Retina (tissue), 1 donor: ENCODE measurements at regions not wholly inside any gene's neighbourhood (a gene's known extent, or its start where the extent isn't known, plus 50 kb on each side); places are given as distances from the start of the nearest gene placed in this dataset.
"Not testable (repeated sequence)": the region's sequence is repeated elsewhere in the genome, so short reads cannot be mapped to it uniquely, and the experiment has no call there.

ENCODE experiments used
- DNase-seq: peaks from one replicate; pipeline ENCODE4 v3.0.0-alpha.2; 2016

DNA sequence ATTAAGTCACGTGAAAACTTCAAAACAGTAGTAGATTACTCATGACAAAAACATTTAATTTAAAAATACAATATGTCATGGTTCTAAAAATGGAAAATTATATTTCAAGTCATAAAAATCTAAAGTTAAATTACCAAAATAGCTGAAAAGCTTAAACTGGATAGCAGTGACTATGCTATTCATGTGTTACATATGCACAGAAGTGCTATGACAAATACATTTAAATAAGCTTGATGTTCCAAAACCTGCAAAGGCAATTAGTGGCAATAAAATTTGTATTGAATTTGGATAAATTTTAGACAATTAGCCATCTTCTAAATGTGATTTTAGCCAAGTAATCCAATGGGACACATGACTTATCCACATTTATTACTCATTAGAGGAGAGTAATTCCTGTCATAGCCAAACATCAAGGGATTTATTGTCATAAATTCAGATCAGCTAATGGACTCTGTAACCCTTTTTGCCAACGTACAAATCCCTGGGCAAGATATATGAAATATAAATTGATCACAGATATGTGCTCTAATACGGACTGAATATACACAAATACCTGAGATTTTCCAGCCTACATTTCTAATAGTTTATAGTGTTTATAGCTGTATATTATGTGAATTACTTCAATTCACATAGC lies 419.4 kb downstream of the ISL1 start:
- DNase-seq: no peak

DNA sequence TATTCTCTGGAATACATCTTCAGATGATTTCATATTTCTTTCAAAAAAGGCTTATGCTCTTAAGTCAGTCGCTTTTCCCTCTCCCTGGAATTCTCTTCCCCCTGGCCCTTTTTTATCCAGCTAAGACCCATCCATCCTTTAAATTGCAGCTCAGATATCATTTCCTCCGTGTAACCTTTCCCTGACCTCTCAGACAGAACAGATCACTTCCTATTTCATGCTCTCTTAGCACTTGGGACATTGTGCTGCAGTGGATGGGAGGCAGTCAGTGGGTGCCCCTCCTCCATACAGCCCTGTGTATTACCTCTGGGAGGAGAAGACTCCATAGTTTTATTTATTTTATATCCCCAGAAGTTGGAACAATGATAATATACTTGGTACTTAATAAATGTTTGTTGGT lies 423.4 kb downstream of the ISL1 start:
- no peak for DNase-seq

DNA sequence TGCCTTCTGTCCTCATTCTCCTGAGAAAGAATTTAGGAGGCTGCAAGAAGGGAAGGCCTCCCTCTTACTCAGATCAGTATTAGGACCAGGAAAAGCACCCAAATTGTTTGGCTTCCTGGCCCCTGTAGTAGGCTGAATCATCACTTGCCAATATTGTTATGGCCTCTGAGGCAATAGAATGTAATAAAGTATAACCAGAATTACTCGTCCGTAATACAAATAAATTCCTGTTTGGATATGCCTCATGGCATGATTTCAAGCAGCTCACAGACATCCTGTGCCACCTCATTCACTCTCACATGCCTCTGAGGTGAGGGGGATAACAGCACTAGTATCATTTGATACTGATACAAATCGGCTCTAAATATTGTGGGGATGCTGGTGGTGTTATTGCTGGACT lies 427.3 kb downstream of the ISL1 start:
- DNase-seq: no peak

DNA sequence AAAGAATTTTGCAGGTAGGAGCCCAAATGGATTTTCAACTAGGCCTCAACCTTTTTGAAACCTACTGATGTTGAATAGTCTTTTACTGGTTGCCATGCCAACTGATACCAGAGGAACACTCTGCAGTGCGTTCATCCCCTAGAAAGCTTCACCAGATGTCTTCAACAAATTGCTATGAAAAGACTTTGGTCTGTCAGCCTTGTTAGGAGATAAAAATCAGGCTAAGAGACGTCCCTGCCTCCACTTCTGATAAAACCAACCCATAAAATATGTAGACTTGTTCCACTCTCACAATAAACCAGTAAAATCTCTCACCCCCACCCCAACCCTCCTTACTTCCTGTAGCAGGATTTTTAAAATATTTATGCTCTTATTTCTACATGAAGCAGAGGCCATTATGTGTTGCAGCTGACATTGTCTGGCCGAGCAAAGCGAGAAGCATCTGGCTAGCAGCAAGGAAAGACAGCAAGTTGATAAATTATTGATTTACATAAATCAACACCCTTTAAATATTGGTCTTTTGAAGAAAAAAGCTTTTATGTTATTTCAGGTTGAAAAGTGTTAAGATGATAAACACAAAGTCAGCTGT lies 428.7 kb downstream of the ISL1 start:
- peak; percentile 65 for DNase-seq

DNA sequence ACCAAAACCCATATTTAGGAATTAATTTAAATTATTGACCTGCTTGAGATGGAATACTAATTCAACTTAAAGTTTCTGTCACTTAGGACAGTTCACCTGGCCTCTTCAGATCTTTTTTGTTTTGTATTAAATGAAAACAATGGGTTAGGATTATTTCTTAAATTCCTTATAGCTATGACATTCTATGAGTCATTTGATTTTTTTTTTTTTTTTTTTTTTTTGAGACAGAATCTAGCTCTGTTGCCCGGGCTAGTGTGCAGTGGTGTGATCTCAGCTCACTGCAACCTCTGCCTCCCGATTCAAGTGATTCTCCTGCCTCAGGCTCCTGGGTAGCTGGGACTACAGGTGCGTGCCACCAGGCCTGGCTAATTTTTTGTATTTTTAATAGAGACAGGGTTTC lies 431.6 kb downstream of the ISL1 start:
- not testable (repeated sequence) for DNase-seq

DNA sequence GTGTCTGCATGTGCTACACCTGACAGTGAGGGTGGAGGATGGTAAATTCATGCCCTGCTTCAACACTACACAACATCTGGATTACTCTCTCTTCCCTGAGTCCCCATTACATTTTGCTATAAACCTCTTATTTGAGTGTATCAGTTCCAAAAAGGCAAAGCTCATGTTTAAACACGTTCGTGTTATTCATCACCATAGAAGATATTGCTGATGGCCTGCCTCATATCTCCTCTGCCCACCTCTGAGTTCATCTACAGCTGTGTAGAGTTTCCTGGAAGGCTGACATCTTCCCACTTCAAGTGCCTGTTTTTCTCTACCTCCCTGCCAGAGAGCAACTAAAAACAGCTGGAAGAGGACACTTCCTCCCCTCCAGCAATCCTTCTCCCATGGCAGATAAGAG lies 433.2 kb downstream of the ISL1 start:
- no peak for DNase-seq

DNA sequence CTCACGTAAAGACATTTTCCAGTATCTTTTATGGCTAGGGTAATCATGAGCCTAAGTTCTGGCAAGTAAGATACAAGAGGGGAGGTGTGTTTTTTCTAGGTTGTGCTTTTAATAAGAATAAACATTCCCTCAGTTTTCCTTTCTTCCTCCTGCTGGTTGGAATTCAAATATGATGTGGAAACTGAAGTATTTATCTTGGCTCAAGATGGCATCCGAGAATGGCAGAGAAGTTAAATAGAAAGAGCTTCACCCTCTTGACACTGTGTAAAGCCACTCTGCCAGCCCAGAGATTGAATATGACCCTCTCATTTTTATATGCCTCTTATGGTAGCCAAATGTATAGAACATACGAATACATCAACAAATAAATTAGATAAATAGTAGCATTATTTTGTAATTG lies 438.4 kb downstream of the ISL1 start:
- DNase-seq: no peak

DNA sequence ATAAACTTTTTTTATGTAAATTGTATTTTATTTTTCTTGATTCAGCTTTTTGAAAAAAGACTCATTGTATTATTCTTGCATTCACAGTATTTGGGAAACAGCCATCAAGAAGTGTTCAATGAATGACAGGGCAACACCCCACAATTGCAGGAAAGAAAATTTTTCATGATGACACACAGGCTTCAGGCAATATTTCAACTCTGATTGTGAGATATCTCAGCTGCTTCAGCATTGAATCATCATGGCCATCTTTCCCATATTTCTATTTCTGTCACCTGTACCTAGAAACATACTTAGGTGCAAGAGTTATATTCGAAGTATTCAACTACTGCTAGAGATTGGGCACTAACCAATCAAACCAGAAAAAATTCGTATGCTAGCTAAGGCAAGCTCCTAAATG lies 446.0 kb downstream of the ISL1 start:
- DNase-seq: no peak

DNA sequence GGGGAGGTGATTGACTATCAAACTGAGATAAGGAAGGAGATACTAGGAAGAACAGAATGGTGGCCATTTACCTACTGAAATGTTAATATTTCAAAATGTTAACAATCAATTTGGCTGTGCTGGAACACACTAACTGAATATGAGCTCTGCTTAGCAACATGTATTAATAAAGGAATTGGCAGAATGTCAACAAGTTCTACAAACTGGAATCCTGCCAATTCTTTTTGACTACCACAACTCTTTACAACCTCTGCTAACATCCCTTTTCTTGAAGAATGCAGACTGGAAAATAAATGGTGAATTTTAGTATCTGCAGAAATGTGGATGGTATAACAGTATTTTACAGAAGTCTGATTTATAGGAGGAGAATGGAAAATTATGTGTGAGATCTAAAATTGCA lies 446.4 kb downstream of the ISL1 start:
- no peak for DNase-seq

DNA sequence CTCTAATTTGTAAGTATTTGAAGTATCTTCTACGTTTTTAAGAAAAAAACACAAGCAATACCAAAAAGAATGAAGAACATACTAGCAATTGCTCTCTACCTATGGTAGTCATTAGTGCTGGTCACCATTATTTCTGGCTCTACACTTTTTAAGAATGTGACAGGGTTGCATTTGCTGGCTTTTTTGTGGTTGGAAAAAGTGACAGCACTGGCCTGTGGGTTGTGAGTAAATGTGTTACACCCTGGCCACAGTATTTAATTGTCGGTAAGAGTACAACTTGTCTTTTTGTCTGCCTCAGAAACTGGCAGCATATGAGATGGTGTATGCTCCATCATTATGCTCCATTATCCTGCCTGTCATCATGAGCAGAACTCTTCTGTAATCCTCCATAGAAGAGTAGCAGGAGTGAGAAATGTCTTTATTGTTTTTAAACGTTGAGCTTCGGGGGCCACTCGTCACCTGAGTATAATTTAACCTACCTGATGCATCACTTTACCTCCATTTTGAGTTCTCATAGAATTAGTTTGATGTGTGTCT lies 449.8 kb downstream of the ISL1 start:
- no peak for DNase-seq

DNA sequence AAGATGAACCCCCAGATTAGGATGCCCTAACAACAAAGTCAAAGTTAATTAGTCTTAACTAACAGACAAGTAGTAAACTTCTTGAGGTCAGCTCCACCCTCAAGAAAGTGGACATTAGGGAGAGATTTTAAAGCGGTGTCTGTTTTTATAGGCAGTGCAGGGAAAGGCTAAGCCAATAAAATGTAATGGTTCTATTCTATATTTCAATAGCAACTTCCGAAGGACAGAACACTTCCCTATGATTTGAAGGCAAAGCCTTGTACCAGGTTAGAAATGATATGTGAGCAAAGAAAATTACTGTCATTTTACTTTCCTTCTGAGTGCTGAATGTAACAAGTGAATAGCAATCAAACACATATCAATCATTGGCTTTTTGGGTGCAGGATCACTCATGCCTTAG lies 455.2 kb downstream of the ISL1 start:
- DNase-seq: no peak

DNA sequence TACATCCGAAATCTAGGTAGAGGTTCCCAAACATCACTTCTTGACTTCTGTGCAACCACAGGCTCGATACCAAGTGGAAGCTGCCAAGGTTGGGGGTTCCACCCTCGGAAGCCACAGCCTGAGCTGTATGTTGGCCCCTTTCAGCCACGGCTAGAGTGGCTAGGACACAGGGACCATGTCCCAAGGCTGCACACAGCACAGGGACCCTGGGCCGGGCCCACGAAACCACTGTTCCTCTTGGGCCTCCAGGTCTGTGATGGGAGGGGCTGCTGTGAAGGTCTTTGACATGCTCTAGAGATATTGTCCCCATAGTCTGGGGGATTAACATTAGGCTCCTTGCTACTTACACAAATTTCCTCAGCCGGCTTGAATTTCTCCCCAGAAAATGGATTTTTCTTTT lies 460.6 kb downstream of the ISL1 start:
- no peak for DNase-seq

DNA sequence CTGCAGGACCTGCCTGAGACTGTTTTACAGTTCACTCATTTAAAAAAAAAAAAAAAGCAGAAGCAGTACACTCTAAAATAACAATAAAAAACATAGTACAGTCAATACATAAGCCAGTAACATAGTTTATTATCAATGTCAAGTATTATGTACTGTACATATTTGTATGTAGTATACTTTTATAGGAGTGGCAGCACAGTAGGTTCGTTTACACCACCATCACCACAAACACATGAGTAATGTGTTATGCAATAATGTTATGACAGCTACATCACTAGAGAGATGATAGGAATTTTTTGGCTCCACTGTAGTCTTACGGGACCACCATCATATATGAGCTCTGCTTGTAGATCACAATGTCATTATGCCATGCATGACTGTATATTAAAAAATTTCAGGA lies 462.8 kb downstream of the ISL1 start:
- DNase-seq: no peak

DNA sequence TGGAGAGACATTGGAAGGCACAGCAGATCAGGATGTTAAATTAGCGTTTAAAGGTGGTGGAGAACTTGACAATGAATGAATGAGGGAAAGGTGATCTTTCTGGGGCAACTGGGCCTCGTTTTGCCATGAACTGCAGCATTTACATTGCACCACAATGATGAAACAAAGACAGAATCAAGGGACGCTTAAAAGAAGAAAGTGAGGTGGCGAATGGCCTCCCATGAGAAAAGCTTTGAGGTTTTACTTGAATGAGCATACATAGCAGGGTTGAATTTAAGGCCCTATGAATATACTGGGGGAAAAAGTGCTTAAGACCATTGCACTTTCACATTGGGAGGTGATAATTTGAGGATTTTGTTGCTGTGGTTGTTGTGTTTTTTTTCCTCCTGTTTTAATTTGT lies 476.4 kb downstream of the ISL1 start:
- no peak for DNase-seq

DNA sequence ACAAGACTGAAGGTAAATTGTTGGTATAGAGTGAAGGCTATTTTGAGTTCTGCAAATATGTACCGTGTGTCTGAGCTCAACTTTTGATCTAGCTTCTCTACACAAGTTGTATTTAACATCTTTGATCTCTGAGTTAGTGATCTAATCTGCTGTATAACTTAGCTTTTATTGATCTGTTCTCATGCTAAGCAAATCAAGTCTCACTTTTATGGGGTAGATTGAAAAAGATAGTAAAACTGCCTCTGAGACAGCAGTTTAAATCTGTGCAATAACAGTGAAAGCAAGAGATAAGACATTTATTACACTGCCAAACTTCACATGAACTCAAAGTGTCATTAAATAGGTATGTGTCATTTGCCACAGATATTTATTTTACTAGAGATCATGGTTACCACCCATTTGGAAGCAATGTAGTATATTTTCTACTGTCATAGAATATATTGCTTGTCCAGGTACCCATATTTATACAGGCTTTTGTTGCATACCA lies 477.3 kb downstream of the ISL1 start:
- DNase-seq: no peak

DNA sequence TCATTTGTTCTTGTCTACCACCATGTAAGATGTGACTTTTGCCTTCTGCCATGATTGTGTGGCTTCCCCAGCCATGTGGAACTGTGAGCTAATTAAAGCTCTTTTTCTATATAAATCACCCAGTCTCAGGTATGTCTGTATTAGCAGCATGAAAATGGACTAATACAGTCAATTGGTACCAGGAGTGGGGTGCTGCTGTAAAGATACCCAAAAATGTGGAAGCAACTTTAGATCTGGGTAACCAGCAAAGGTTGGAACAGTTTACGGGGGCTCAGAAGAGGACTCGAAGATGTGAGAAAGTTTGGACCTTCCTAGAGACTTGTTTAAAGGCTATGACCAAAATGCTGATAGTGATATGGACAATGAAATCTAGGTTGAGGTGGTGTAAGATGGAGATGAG lies 488.9 kb downstream of the ISL1 start:
- no peak for DNase-seq

DNA sequence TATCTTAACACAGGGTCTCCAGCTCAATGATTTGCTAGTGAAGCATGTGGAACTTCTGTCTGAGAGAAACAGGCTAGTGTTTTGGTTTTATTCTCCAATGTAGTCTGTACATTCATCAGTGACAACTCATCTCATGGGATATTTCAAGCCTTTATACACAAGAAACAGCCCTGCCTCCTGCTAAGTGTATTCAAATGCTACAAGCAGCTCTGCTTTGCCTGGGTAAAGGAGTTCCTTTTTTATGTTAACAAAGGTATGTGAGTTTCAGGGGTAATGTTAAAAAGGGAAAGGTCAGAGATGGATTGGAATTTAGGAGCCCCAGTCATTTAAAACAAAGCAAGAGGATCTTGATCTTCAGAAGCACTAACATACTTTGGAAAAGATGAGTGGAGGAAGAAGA lies 498.7 kb downstream of the ISL1 start:
- DNase-seq: no peak

DNA sequence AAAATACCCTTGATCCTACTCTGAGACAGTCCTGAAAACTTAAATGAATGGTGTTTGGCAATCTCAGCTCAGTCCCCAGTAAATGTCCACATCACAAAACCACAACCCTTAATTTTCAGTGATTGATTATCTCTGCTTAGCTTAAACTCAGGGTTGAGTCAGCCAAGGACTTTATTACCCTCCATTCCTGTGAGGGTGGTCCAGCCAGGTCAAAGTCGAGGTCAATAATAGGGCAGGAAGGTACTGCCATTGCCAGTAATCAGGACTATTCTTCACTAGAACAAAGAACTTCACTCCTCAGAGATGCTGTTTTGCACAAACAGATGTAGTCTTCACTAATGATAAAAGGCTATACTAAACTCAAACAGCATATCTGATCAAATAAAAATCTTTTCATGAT lies 499.4 kb downstream of the ISL1 start:
- no peak for DNase-seq

DNA sequence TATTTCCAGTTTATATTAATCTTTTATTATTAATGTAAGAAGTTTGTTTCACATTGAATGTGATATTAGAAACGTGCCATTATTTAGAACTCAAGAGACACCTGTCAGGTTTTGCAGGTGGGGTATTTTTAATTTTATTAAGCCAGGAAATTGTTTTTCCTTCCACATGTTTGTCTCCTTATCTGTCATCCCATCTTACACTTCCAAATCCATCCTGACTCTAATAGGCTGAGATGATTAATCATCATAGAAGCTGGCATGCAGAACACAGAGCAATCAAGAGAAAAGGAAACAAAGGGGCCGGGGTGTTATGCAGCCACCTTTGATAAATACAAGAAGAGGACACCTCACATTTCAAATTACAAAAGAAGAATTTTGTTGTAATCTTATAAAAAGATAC lies 506.5 kb downstream of the ISL1 start:
- DNase-seq: no peak

DNA sequence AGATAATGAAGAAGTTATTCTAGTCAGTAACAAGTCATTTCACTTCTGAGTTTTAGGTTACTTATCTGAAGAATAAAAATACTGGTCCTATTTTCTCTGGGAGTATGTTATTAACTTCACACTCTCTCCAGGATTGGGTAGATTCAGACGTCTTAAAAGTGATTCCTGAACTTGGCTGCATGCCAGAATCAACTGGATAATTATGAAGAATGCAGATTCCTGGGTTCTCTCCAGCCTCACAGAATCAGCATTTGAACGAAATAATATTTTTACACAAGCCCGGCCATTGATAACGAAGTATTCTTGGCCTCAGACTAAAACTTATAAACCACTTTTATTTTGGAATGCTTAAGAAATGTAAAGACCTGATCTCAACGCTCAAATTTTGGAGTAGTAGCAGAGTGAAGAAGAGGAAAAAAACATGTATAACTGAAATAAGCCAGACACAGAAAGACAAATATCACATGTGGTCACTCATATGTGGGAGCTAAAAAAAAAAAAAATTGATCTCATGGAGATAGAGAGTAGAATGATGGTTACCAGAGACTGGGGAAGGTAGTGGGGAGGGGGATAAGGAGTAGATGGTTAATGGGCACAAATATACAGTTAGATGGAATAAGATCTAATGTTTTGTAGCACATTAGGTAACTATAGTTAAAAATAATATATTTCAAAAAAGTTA lies 507.3 kb downstream of the ISL1 start:
- DNase-seq: no peak

DNA sequence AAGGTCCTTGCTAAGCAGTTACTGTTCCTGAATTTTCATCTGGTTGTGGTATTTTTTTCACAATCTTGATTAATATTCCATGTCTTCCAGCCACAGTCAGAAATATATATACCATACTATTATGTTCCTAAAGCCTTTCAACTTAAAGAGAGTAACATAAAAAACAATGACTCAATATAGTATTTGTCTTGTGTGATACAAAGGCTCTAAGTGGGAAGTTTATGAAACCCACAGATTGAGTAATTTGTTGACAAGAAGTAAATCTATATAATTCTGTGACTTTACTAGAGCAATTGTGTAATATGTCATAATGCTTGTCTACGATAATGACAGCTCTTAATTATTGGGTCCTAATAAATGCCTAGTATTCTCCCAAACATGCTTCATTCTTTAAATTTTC lies 509.4 kb downstream of the ISL1 start:
- DNase-seq: no peak

DNA sequence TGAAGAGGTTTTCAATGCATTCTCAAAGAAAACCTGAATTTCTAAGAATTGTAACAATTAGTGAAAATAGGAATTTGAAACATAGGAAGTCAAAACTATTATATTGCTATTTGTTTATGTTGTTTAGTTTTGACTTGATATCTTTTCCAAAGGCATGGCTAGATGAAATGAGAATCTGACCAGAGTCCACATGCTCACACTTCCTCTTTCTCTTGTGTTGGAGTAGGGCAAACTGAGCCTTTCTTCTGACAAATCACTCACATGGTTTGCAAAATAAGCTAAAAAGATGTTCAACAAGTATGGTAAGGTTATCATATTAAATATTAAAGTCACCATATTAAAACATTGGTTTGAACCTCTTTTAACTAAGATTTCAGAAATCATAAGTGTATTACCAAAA lies 512.6 kb downstream of the ISL1 start:
- no peak for DNase-seq

DNA sequence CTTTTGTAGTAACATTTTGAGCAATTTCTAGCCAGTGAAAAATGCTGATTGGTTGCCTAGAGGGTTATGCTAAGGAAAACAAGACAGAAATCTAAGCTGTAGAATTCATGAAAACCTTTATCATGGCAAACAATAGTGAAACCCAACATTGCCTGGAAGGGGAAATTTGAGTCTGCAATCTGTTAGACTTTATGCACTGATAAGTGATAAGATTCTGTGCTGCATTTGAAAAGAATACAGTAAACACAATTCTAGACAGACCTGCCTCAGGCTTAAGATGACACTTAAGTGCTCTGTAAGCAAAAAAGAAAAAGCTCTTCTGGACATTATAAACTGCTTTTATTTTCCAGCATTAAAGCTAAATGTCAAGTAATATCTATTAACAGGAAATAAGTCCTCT lies 519.3 kb downstream of the ISL1 start:
- DNase-seq: no peak

DNA sequence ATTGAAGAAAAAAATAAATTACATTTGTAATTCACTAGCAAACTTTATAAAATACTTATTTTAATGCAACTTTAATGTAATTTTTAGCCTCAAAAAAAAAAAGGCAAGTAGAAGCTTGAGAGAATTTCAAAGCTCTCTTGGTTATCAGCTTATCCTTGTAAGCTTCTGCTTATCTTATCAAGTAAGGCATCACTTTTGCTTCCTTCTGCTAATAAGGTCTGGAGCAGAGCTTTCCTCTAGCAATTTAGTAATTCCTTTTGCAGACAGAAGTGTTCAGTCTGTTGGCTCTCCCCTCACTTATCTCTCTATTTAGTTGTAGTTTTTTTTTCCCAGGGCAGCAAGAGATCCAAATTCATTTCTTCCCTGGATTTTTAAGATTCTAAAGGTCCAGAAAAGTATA lies 525.0 kb downstream of the ISL1 start:
- DNase-seq: no peak
